Mucosa of gallbladder (tissue), 1 donor: ENCODE measurements at regions not wholly inside any gene's neighbourhood (a gene's known extent, or its start where the extent isn't known, plus 50 kb on each side); places are given as distances from the start of the nearest gene placed in this dataset.

Experiments used
- DNase-seq: peaks from one replicate; pipeline ENCODE4 v3.0.0-alpha.2; 2020; ENCODE audit warnings: low spot score
- donor health status: DM: no; HTN: no; CAD: no.

DNA sequence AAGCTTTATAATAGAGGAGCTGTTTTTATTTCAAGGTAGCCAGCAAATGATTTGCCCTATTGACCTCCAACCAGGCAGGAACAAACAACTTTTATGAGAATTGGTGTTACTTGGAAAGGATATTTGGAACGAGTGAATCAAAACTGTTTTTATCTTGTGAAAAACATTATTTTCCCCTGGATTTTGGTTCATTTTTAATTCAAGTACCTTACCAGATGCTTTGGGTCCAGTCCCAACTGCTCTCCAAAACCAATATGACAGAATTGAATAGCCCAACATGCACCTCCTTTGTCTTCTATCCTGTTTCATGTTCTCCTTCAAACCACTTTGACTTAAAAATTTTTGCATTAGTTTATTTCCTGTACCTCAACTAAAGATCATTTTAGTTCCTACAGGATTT is 178.6 kb upstream of the RBMS1 start:
- DNase-seq, result no peak

DNA sequence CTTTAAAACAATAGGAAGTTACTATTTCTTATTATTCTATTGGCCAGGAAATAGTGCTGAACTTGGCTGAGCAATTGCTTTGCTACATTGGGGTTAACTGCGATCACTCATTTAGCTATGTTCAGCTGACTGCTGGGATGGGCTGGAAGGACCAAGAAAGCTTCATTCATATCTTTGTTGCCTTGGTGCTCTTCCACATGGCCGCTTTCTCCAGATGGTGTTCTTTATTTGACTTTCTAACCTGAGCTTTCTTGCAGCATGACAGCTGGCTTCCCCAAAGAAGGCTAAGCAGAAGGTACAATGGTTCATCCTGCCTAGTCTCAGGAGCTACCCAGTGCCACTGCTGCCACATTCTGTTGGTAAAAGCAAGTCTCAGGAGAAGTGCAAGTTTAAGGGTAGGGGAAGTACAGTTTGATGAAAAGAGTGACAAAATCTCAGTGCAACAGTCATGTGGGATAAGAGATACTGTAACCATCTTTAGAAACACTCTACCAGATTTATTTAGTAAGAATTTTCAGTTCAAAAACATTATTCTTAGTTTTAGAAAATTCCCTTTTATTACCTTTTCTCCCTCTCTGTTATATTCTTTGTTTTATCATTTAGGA is 180.6 kb upstream of the RBMS1 start:
- DNase-seq, result no peak

DNA sequence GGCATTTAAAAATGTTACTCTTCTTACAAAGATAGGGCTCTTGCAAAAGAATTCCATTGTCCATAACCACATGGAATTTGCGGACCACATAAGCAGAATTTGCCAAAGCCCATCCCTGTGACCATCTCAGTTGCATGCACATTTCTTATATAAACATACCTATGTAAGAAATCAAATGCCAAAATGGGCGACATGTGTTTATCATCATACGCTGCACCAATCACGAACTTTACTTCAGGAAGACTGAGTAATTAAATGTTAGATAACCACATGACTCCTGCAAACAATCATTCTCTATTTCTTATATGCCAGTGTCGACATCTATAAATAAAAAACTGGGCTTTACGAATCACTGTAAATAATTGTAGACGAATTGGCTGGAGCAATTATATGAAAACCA is 186.1 kb upstream of the RBMS1 start:
- DNase-seq, result no peak

DNA sequence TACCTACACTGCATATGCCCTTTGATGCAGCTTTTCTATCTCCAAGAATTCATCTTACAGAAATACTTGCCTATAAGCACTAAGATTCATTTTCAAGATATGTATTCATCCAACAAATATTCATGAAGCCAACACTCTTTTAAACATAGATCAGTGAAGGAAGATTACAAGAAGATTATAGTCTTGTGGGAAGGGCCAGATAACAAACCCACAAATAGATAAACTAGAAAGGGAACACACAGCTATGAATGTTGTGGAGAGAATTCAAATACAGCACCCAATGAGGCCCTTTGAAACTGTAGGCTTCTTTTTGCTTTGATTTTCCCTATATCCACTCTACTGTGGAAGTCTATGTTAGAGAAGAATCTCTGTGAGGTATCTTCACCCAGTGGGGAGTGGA is 186.7 kb upstream of the RBMS1 start:
- no peak for DNase-seq

DNA sequence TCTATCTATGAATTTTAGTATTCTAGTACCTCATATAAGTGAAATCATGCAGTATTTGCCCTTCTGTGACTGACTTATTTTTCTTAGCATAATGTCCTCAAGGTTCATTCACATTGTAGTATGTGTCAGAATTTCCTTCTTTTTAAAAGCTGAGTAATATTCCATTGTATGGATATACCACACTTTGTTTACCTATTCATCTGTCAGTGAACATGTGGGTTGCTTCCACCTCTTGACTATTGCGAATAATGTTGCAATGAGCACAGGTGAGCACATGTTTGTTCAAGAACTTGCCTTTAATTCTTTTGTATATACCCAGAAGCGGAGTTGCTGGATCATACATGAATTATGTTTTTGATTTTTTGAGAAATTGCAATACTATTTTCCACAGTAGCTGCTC is 187.4 kb upstream of the RBMS1 start:
- no peak for DNase-seq

DNA sequence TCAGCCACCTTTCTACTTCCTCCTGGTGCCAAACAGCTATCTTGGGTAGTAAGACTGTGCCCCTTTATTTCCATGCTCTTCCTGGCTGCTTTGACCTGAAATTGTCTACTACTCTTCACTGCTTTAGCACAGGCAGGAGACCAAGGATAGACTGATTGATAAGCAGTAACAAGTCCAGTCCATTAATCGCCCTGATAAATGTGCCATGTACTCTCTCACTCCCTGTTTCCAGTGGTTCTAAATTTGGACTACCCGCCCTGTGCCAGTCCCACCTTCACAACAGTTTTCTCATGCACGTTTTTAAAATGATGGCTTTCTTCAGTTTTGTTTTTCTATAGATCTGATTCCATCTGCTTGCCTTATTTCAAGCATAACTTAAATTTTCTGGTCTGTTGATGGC is 189.6 kb upstream of the RBMS1 start:
- DNase-seq, result no peak

DNA sequence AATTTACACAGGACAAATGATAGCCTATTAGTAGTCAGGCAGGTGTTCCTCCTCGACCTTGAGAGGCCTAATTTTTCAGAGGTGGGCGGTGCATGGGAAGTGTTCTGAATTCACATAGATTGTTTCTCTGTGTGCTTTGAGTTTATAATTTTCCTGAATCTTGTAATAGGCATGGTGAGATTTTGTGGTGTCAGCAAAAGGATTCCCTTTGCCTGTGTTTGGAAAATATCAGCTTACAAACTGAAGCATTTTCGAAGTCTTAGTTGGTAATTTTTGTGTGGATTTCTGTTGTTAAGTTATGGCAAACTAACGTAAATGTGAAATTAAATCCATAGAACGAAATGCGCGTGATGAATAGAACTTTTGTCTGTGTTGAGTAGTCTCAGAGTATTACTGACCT is 194.0 kb upstream of the RBMS1 start:
- no peak for DNase-seq

DNA sequence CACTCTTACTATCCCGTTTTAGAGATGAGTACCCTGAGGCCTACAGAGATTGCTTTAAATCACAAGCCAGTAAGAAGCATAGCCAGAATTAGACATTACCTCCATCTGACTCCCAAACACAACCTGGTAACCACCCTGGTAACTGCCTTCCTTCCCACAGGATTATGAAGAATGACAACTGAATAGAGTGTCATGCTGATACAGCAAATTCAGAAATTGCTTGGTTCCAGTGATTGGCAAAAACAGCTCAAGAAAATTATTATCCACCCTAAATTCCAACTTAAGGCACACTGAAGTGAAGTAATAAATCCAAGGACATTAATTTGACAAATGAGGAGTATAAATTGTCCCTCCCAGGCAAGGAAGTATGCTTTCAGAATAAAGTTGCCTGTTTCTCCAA is 195.8 kb upstream of the RBMS1 start:
- no peak for DNase-seq

DNA sequence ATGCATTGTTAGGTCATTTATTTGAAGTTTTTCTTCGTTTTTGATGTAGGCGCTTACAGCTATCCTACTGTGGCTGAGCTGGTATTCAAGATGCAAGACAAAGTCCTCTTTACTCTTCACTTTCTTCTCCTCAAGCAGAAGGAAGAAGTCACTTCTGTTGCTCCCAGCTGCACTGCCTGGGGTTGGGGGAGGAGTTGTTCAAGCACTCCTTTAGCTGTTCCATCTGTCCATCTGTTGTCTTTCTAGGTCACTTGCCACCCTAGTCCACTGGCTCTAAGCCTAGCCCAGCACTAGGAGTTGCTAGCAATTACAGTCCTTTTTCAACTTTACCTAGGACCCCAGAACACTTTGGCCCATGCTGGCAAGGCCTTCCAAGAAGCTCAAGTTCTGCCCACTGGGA is 200.6 kb upstream of the RBMS1 start:
- DNase-seq, result no peak

DNA sequence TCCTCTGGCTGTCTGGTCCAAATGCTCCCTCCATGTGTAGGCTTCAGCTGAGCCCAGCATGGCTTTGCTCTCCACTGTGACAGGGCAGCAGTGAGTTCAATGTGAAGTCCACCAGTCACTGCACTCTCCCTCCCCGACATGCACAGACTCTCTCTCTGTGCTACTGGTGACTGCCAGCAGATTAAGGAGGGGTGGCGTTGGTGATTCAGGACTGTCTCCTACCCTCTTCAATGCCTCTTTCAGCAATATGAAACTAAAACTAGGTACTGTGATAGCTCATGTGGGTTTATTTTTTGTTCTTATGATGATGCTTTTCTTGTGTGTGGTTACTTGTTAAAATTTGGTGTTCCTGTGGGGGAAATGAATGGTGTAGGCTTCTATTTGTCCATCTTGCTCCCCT is 201.0 kb upstream of the RBMS1 start:
- no peak for DNase-seq

DNA sequence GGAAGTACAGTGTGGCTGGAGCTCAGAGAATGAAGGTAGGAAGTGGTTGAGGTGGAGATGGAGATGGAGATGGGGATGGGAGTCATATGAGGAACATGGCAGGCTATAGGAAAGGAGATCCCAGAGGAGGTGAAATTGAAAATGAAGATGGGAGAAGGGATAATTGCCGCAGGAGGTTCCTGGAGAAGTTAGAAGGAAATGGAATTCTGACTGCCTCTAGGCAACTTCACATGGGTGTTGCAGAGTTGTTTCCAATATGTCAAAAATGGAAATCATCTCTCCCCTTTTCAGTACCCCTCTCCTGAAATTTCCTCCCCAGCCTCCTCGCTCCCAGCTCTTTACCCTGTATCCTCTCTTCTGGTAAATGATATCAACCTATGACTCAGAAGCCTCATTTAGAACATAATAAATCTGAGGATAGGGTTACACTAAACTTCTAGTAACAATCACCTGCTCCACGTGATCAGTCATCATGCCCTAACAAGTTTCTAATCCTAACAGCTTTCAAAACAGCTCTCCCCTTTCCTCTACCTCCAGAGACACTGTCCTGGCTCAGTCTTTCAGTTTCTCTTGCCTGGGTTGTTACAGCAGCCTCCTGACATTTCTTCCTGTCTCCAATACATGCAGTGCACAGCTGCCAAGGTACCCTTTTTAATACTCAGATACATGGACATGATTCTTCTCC is 201.9 kb upstream of the RBMS1 start:
- DNase-seq, result no peak

DNA sequence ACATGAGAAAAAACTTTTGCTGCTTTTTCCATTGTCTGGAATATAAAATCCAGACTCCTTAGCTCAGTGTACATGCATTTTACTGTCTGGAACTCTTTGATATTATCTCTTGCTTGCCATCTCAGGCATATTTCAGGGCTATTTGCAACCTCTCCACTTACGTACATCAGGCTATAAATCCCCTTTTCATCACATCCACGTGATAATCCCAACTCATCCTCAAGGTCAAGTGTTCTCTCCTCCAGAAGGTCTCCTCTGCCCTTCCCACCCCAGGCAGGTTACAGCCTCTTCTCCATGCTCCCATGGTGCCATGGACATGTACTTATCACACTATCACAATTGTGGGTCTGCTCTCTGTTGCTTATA is 202.5 kb upstream of the RBMS1 start:
- DNase-seq, result no peak

DNA sequence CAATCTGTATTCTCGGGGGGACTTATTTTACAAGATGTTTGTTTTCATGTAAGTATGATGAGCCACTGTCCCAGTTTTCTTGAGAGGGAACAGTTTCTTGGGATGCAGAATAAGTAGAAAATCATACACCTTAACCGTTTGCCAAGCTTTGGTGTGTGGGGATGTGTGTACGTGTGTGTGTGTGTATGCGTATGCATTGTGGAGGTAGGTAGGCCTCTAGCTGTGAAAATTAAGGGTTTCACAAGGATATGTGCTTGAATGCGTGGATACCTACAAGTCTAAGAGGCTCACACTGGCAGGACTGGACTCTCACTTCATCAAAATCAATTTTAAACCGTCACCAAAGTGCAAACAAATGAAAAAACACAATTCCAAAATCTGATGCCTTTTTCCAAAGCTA is 204.2 kb upstream of the RBMS1 start:
- no peak for DNase-seq

DNA sequence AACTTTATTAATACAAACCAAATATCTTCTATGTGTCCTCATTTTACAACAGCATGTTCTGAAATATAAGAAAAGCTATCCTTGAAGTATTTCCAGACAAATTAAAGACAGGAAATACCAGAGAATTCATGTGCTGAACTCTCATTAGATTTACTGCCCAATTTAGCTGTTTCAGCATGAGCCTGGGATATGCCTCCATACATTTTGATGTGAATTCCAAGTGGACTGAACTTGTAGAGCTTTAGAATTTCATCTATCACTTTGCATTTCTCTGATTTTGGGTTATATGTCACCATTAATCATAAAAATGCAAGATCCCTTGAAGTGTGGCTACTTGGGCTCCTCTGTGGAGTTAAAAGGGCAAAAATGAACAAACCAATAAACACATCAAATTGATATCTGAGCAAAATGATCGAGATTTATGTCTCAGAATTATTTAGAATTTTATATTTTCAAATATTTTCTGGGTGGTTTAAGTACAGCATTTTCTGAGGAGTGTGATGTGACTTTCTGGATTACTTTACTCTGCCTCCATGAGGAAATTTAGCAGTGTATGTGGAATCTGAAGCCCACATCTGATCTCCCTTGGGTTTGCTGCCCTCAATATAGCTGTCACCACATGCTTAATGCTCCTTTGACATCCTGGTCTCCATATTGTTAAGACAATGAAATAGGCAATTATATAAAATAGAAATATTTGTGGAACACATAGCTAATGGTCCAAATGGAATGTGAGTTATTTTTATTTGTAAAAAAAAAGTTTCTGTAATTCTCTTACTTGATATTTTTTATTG is 206.6 kb upstream of the RBMS1 start:
- no peak for DNase-seq

DNA sequence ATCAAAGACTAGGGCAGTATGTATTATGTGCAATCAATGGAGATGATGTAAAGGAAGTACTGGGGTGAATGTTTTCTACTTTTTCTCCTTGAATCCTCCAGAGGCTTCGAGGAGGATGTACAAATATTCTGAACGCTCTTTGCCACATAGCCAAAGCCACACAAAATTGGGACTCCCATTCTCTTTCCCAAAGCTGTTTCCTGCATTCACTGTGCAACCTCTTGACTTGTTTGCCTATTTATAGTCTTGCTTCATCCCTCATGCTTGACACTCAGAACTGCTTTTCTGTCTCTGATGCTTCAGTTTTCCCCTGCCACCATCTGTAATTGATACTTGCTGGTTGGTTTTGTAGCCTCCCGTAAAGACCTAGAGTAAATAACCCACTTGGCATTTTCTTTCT is 208.2 kb upstream of the RBMS1 start:
- DNase-seq, result no peak

DNA sequence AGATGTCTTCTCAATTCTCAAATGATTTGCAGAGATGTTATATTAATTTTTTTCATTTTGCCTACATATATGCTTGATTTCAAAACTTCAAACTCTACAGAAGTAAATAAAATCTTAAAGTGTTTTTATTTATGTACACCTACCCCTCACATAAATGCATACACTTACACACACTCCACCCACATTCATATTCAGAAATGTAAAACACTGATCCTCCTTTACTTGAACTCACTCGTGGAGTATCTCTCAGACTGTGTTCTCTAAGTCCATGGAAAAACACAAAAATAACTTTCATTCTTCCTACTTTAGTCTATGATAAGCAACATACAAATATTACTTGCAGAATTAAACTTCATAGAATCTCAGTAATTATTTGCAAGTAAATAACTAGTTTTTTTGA is 209.1 kb upstream of the RBMS1 start:
- DNase-seq, result no peak

DNA sequence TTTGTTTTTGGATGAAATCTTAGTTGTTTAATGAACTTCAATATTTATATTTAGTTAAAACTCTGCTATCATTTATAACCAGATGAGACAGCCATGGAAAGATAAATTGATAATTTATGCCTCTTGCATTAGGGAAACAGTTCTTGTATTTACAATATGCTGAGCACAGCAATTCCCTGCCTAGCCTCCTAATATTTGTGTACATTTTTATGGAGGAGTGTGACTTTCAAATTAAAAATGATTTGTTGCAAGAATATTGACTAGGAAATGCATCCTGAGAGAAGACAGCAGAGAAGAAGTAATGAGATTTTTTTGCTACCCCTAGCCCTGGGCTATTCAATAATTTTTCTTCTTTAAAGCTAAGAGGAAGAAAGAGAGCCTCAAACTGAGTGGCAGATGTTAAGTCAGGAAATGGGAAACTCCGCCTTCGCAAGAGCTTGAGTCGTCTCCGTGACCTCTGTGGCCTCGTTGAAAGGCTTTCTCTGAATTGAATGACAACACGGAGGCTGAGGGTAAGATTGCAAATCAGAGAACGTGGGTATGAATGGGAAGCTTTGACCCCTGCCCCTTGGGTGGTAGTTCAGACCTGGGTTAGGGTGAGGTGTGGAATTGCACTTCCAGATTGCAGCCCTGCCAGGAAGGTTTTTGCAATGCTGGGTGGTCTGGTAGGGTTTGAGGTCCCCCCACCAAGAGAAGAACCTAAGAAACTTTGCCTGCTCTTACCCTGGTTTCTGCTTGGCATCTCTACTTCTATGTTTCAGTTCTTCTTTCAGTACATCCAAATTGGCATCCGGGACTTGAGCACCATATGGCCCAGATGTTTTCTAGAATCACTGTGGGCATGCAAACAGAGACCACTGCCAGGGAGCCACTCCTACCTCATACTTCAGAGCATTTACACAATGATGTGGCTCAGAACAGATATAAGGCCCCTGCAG is 210.3 kb upstream of the RBMS1 start:
- no peak for DNase-seq

DNA sequence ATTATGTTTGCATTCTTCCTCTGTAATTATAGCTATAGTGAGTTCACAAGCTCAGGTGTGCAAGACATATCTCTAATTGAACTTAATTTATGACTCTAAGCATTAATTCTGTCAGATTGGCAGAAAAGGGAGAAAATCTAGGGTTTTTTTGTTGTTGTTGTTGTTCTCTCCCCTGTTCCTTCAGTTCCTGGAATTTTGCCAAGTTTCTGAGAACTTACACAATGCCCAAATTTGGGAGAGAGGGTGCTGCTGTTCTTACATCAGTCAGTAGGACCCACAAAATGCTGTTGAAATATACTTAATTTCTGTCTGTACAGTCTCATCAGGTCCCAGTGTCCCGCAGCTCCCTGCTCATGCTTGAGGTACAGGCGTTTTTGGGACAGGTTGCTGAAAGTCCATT is 221.8 kb upstream of the RBMS1 start:
- DNase-seq, result no peak

DNA sequence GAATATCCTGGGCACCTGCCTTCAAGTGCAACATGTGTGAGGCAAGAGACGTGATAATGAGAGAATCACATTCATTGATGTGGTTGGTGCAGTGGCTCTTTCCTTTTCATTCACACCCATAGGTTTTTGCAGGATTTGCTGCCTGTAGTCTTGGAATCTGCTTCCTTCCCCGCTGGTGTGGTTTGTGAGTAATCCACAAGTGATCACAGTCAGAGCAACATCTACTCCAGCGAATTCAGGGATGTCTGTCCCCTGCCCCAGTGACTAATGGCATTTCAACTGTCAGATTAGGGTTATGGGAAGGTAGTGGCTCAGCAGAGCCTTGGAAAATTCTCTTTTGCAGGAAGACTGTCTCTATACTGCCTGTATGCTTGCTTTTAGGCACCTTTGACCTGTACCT is 225.5 kb upstream of the RBMS1 start:
- DNase-seq, result no peak

DNA sequence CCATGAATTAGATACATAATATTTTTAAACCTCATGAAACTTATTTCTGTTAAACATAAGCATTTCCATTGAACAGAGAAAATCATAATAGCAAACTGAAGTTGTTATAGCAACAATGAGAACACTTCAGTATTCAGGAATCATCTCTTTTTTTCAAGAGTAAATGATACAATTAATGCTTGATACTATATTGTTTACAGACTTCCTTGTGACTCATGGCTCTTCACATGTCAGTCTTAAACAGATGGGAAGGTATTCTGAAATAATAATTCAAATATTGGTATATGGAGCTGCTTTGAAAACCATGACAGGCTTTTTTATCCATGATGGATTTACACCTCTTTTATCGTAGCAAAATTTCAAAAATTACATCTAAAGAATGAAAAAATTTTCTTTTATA is 226.5 kb upstream of the RBMS1 start:
- no peak for DNase-seq

DNA sequence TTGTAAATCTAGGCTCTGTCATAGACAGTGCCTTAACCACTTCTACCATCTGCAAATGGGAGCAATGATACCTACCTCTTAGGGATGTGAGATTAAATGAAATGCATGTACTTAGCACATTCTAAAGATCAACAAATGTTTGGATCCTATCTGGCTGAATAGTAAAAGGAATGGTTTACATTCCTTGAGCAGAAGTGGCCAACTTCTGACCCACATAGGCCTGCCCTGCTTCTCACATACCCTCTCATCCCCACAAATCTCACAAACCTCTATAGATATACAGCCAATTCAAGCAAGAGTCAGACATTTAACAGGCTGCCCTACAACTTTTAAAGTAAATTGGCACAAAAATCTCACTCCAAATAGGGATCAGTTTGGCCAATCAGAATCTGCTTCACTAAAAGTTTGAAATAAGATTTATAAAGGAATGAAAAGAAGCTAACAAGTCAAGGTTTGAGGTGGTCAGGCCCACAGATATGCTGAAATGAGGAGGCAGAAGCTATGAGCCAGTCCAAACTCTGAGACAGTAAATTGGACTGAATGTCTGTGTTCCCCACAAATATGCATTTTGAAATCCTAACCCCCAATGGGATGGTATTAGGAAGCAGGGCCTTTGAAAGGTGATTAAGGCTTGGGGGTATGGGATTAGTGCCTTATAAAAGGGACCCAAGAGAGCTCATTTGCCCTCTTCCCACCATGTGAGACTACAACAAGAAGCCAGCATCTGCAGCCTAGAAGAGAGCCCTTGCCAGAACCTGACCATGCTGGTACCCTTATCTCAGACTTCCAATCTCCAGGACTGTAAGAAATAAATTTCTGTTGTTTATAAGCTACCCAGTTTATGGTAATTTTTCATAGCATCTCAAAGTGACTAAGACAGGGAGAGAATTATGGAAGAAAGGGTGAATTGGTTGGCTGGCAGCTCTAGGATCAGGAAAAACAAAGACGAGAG is 227.8 kb upstream of the RBMS1 start:
- DNase-seq, result no peak
